ENCODE measurements at regions not wholly inside any gene's neighbourhood (a gene's known extent, or its start where the extent isn't known, plus 50 kb on each side); places are given as distances from the start of the nearest gene placed in this dataset.

GRCh38 chr4:96887857-96888256 lies 1048.0 kb downstream of the PDHA2 start:
- Mint-ChIP-seq H3K27me3 (no peaks in the 10 kb centered on the region), H3K9me3 (ENCODE audit: low read depth) (no peaks in the 10 kb centered on the region), H3K4me1 (no peaks in the 10 kb centered on the region), H3K36me3 (ENCODE audit: low read depth) (no peaks in the 10 kb centered on the region), H3K4me3 (no peak overlapping the region), H3K27ac (no peak overlapping the region)
- POLR2A ChIA-PET: no interaction called here
- ATAC-seq: no peak
- no peak for DNase-seq
- intact Hi-C loops (cut with DNase I, micrococcal nuclease): no loop called here
- CTCF ChIA-PET: no interaction called here

- ChIA-PET CTCF (no interaction called here), POLR2A (no interaction called here)
Measured at GRCh38 chr4:96894621-96895020, 1054.7 kb downstream of the PDHA2 start.

GRCh38 chr4:96895826-96896225 lies 1055.9 kb downstream of the PDHA2 start:
- ATAC-seq (no peak), DNase-seq (no peak)
- no peaks in the 10 kb centered on the region for H3K36me3 Mint-ChIP-seq (ENCODE audit: low read depth)
- H3K27ac Mint-ChIP-seq: no peak overlapping the region
- POLR2A ChIA-PET: no interaction called here
- CTCF ChIA-PET: no interaction called here
- no peaks in the 10 kb centered on the region for H3K4me1 Mint-ChIP-seq
- no peaks in the 10 kb centered on the region for H3K27me3 Mint-ChIP-seq
- H3K9me3 Mint-ChIP-seq (ENCODE audit: low read depth): no peaks in the 10 kb centered on the region
- intact Hi-C loops (cut with DNase I, micrococcal nuclease): no loop called here
- no peak overlapping the region for H3K4me3 Mint-ChIP-seq

More at GRCh38 chr4:96894621-96895020, 1054.7 kb downstream of the PDHA2 start:
- DNase-seq (no peak), ATAC-seq (no peak)
- intact Hi-C loops (cut with DNase I, micrococcal nuclease): no loop called here
- no peak overlapping the region for H3K4me3 Mint-ChIP-seq
- H3K27ac Mint-ChIP-seq: no peak overlapping the region
- no peaks in the 10 kb centered on the region for H3K4me1 Mint-ChIP-seq
- no peaks in the 10 kb centered on the region for H3K27me3 Mint-ChIP-seq
- no peaks in the 10 kb centered on the region for H3K9me3 Mint-ChIP-seq (ENCODE audit: low read depth)
- no peaks in the 10 kb centered on the region for H3K36me3 Mint-ChIP-seq (ENCODE audit: low read depth)

GRCh38 chr4:96912716-96913115 lies 1072.8 kb downstream of the PDHA2 start:
- Mint-ChIP-seq H3K27me3 (no peaks in the 10 kb centered on the region), H3K27ac (no peak overlapping the region), H3K9me3 (ENCODE audit: low read depth) (peaks cover 5% of the 10 kb centered on the region), H3K4me1 (no peaks in the 10 kb centered on the region), H3K36me3 (ENCODE audit: low read depth) (no peaks in the 10 kb centered on the region), H3K4me3 (no peak overlapping the region)
- POLR2A ChIA-PET: no interaction called here
- ATAC-seq (no peak), DNase-seq (no peak)
- intact Hi-C loops (cut with DNase I, micrococcal nuclease): no loop called here
- CTCF ChIA-PET: no interaction called here

GRCh38 chr4:96913441-96914080 lies 1073.7 kb downstream of the PDHA2 start:
- intact Hi-C loops (cut with DNase I, micrococcal nuclease): no loop called here
- Mint-ChIP-seq H3K27ac (no peak overlapping the region), H3K4me3 (no peak overlapping the region), H3K4me1 (no peaks in the 10 kb centered on the region), H3K9me3 (ENCODE audit: low read depth) (peaks cover 6% of the 10 kb centered on the region), H3K27me3 (no peaks in the 10 kb centered on the region), H3K36me3 (ENCODE audit: low read depth) (no peaks in the 10 kb centered on the region)
- DNase-seq (no peak), ATAC-seq (no peak)
- ChIA-PET CTCF (no interaction called here), POLR2A (no interaction called here)

GRCh38 chr4:96916711-96917110 lies 1076.8 kb downstream of the PDHA2 start:
- no peak for DNase-seq
- Mint-ChIP-seq H3K4me3 (no peak overlapping the region), H3K27me3 (no peaks in the 10 kb centered on the region), H3K27ac (no peak overlapping the region), H3K36me3 (ENCODE audit: low read depth) (no peaks in the 10 kb centered on the region), H3K4me1 (no peaks in the 10 kb centered on the region), H3K9me3 (ENCODE audit: low read depth) (peaks cover 10% of the 10 kb centered on the region)
- intact Hi-C loops (cut with DNase I, micrococcal nuclease): no loop called here
- POLR2A ChIA-PET: no interaction called here
- ATAC-seq: no peak
- CTCF ChIA-PET: no interaction called here

- ChIA-PET CTCF (no interaction called here), POLR2A (no interaction called here)
- intact Hi-C loops (cut with DNase I, micrococcal nuclease): no loop called here
- Mint-ChIP-seq H3K36me3 (ENCODE audit: low read depth) (no peaks in the 10 kb centered on the region), H3K27me3 (no peaks in the 10 kb centered on the region), H3K4me1 (no peaks in the 10 kb centered on the region), H3K9me3 (ENCODE audit: low read depth) (peaks cover 1% of the 10 kb centered on the region), H3K27ac (no peak overlapping the region), H3K4me3 (no peak overlapping the region)
- DNase-seq (no peak), ATAC-seq (no peak)
Measured at GRCh38 chr4:96936886-96937285, 1097.0 kb downstream of the PDHA2 start.

GRCh38 chr4:96946552-96946951 lies 1106.7 kb downstream of the PDHA2 start:
- intact Hi-C loops (cut with DNase I, micrococcal nuclease): no loop called here
- H3K27ac Mint-ChIP-seq: no peak overlapping the region
- H3K4me3 Mint-ChIP-seq: no peak overlapping the region
- no peaks in the 10 kb centered on the region for H3K27me3 Mint-ChIP-seq
- ChIA-PET CTCF (no interaction called here), POLR2A (no interaction called here)
- no peak for DNase-seq
- ATAC-seq: no peak
- no peaks in the 10 kb centered on the region for H3K4me1 Mint-ChIP-seq
- H3K9me3 Mint-ChIP-seq (ENCODE audit: low read depth): peaks cover 4% of the 10 kb centered on the region
- no peaks in the 10 kb centered on the region for H3K36me3 Mint-ChIP-seq (ENCODE audit: low read depth)

GRCh38 chr4:96952610-96953009 lies 1112.7 kb downstream of the PDHA2 start:
- no peaks in the 10 kb centered on the region for H3K4me1 Mint-ChIP-seq
- H3K27me3 Mint-ChIP-seq: no peaks in the 10 kb centered on the region
- H3K9me3 Mint-ChIP-seq (ENCODE audit: low read depth): peaks cover 4% of the 10 kb centered on the region
- DNase-seq (no peak), ATAC-seq (no peak)
- no peak overlapping the region for H3K27ac Mint-ChIP-seq
- CTCF ChIA-PET: no interaction called here
- no peak overlapping the region for H3K4me3 Mint-ChIP-seq
- POLR2A ChIA-PET: no interaction called here
- intact Hi-C loops (cut with DNase I, micrococcal nuclease): no loop called here
- no peaks in the 10 kb centered on the region for H3K36me3 Mint-ChIP-seq (ENCODE audit: low read depth)

GRCh38 chr4:96955226-96955625 lies 1115.3 kb downstream of the PDHA2 start:
- H3K27me3 Mint-ChIP-seq: no peaks in the 10 kb centered on the region
- H3K27ac Mint-ChIP-seq: no peak overlapping the region
- H3K4me3 Mint-ChIP-seq: no peak overlapping the region
- peaks cover 4% of the 10 kb centered on the region for H3K9me3 Mint-ChIP-seq (ENCODE audit: low read depth)
- ATAC-seq (no peak), DNase-seq (no peak)
- CTCF ChIA-PET: interaction anchor here (0.6 kb wide), 1 partner anchor 613 kb away, joined by 5 read pairs; no protein-coding TSS in a partner anchor
- POLR2A ChIA-PET: no interaction called here
- no peaks in the 10 kb centered on the region for H3K36me3 Mint-ChIP-seq (ENCODE audit: low read depth)
- H3K4me1 Mint-ChIP-seq: no peaks in the 10 kb centered on the region
- intact Hi-C loops (cut with DNase I, micrococcal nuclease): no loop called here

- CTCF ChIA-PET: interaction anchor here (0.6 kb wide), 1 partner anchor 613 kb away, joined by 5 read pairs; no protein-coding TSS in a partner anchor
- intact Hi-C loops (cut with DNase I, micrococcal nuclease): no loop called here
- POLR2A ChIA-PET: no interaction called here
- Mint-ChIP-seq H3K27me3 (no peaks in the 10 kb centered on the region), H3K9me3 (ENCODE audit: low read depth) (peaks cover 4% of the 10 kb centered on the region), H3K36me3 (ENCODE audit: low read depth) (no peaks in the 10 kb centered on the region), H3K4me3 (no peak overlapping the region), H3K4me1 (no peaks in the 10 kb centered on the region), H3K27ac (no peak overlapping the region)
- ATAC-seq (no peak), DNase-seq (no peak)
Measured at GRCh38 chr4:96955691-96956090, 1115.8 kb downstream of the PDHA2 start.

GRCh38 chr4:96969455-96969854 lies 1129.6 kb downstream of the PDHA2 start:
- intact Hi-C loops (cut with DNase I, micrococcal nuclease): no loop called here
- ChIA-PET CTCF (no interaction called here), POLR2A (no interaction called here)
- H3K4me3 Mint-ChIP-seq: no peak overlapping the region
- peaks cover 6% of the 10 kb centered on the region for H3K9me3 Mint-ChIP-seq (ENCODE audit: low read depth)
- H3K36me3 Mint-ChIP-seq (ENCODE audit: low read depth): no peaks in the 10 kb centered on the region
- no peak overlapping the region for H3K27ac Mint-ChIP-seq
- no peaks in the 10 kb centered on the region for H3K27me3 Mint-ChIP-seq
- DNase-seq (no peak), ATAC-seq (no peak)
- H3K4me1 Mint-ChIP-seq: no peaks in the 10 kb centered on the region

GRCh38 chr4:96972920-96973319 lies 1133.0 kb downstream of the PDHA2 start:
- CTCF ChIA-PET: no interaction called here

More at GRCh38 chr4:96972920-96973319, 1133.0 kb downstream of the PDHA2 start:
- ATAC-seq (no peak), DNase-seq (no peak)
- peaks cover 2% of the 10 kb centered on the region for H3K9me3 Mint-ChIP-seq (ENCODE audit: low read depth)
- no peaks in the 10 kb centered on the region for H3K27me3 Mint-ChIP-seq
- intact Hi-C loops (cut with DNase I, micrococcal nuclease): no loop called here
- no peak overlapping the region for H3K4me3 Mint-ChIP-seq
- POLR2A ChIA-PET: no interaction called here
- no peak overlapping the region for H3K27ac Mint-ChIP-seq
- no peaks in the 10 kb centered on the region for H3K4me1 Mint-ChIP-seq
- H3K36me3 Mint-ChIP-seq (ENCODE audit: low read depth): no peaks in the 10 kb centered on the region

Measured in activated CD4-positive, alpha-beta T cell treated with anti-CD3 and anti-CD28 coated beads for 36 hours (primary cell).